ENCODE measurements at regions not wholly inside any gene's neighbourhood (a gene's known extent, or its start where the extent isn't known, plus 50 kb on each side); places are given as distances from the start of the nearest gene placed in this dataset.

DNA sequence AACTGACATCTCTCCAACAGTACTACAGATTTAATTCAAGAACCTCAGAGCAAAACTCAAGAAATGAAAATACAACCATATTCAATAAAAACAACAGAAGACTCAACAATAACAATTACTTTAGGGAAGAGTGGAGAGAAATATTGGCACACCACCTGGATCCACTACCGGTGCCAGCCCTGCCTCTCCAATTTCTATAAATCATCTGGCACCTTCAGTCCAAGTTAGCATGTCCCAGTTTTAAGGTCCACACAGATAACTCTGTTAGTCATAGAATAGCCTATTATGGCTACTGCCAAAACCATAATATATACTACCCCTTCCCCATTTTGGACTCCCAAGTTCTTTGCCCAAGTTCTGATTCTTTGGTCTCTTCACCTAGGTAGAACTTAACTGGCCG lies 69.9 kb upstream of the PSMA6 start:
- no peak for DNase-seq (ENCODE audit: low spot score)

DNA sequence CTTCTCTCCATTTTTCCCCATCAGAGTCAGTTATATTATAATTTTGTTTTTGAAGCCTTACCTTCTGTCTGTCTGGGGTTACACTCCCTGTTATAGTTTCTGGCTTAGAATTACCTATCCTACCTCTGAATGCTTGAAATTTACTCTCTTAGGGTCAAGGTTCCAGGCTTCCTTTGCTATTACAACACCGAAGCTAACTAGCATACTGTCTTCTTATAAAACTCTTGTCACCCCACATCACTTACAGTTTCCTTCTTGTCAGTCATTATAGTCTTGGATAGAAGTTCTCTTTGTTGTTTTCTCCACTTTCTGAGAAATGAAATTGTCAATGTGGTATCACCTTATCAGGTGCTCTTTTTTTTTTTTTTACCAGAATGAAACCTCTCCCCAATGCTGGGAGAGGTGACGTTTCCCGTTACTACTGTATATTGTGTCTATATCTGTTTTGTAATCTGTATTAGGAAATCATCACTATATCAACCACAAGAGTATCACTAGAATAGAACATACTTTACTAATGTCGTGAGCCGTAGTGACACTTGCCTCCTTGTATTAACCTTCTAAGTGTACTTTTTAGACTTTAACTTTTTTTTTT lies 69.2 kb upstream of the PSMA6 start:
- no peak for DNase-seq (ENCODE audit: low spot score)

GRCh38 chr14:35223927-35224326 lies 68.3 kb upstream of the PSMA6 start:
- DNase-seq (ENCODE audit: low spot score), result no peak

DNA sequence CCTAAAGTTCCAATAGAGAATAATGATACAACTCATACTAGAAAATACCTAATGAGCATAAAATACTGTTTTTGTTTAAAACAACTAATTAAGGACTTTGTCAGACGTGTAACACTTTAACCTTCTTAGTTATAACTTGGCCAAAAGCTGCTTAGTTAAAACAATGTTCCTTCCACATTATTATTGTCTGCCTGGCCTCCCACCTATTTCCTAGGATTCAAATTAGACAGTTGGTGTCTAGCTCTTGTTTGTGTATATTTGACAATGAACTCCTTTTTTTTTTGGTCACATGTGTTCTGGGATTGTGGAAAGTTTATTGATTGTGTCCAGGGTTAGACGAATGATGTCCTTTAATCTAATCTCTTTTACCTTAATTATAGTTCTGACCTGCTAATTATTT lies 67.6 kb upstream of the PSMA6 start:
- no peak for DNase-seq (ENCODE audit: low spot score)

DNA sequence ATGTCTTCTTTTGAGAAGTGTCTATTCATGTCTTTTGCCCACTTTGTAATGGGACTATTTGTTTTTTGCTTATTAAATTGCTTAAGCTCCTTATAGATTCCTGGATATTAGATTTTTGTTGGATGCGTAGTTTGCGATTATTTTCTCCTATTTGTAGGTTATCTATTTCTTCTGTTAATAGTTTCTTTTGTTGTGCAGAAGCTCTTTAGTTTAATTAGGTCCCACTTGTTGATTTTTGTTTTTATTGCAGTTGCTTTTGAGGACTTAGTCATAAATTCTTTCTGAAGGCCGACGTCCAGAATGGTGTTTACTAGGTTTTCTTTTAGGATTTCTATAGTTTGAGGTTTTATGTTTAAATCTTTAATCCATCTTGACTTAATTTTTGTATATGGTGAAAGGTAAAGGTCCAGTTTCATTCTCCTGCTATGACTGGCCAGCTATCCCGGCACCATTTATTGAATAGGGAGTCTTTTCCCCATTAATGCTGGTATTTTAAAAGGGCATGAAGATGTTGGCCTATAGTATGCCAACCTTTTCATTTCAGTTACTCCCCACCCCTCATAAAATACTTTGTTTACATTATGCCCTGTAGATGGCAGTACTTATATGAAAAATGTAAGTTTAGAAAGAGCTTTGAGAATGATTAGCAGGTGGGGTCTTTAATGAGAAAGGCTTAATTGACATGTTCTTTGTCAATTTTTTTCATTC lies 62.9 kb upstream of the PSMA6 start:
- DNase-seq (ENCODE audit: low spot score), result no peak

DNA sequence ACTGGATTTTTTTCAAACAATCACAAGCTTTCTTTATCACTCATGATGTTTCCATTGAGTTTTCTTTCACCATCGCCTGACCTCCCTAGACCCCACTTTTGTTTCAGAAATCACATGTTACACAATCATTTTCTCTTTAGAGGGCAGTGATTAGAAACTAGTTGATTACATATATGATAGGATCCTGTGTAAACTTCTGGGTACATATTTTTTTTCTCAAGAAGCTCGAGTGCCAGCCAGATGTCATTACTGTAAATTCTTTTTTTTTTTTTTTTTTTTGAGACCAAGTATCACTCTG lies 62.4 kb upstream of the PSMA6 start:
- DNase-seq (ENCODE audit: low spot score), result no peak

GRCh38 chr14:35231207-35231760 lies 60.9 kb upstream of the PSMA6 start:
- DNase-seq (ENCODE audit: low spot score), result no peak

GRCh38 chr14:35234012-35234805 lies 58.0 kb upstream of the PSMA6 start:
- DNase-seq (ENCODE audit: low spot score), result no peak

GRCh38 chr14:35235840-35236239 lies 56.3 kb upstream of the PSMA6 start:
- DNase-seq (ENCODE audit: low spot score), result no peak

- DNase-seq (ENCODE audit: low spot score), result no peak
These were observed 55.4 kb upstream of the PSMA6 start for GRCh38 chr14:35236806-35237205.

DNA sequence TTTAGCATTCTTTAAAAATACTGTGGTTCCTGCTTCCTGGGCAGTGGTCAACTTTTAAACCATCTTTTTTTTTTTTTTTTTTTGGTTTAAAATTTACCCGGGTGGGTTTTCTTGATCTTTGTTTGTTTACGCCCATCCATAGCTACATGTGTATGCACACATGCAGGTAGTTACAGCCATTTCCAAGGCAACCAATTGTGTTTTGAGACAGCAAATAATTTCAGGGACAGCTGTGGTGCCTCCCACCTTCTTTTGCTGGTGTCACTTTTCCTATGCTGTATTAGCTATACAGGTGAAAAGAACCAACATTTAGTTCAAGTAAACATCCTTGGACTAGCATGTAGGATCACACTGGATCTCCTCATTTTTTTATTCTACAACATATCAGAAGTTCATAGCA lies 52.0 kb upstream of the PSMA6 start:
- no peak for DNase-seq (ENCODE audit: low spot score)

All from umbilical cord (tissue), 1 donor.